ENCODE measurements at regions not wholly inside any gene's neighbourhood (a gene's known extent, or its start where the extent isn't known, plus 50 kb on each side); places are given as distances from the start of the nearest gene placed in this dataset.

DNA sequence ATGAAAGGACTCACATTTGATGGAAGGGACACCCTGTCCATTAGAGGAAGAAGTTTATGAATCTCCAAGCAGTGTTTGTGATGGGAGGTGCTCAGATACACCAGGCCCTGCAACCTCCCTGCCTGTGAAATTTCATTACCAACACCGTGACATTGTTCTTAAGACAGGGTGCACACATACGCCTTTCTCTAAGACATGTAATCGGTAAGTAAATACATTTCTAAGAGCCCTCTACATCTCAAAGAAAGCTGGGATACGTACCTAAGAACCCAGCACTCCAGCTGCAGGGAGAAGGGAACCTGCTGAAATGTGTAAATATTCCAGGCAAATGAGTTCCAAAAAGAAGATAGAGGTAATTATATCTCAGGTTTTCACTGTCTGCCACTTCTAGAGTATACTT is 125.0 kb upstream of the APC start:
- peaks cover 9% of the 10 kb centered on the region for H3K27me3 Mint-ChIP-seq (ENCODE audit: low read depth)
- H3K4me3 Mint-ChIP-seq: no peak overlapping the region
- no peaks in the 10 kb centered on the region for H3K9me3 Mint-ChIP-seq
- H3K36me3 Mint-ChIP-seq (ENCODE audit: low read depth): no peaks in the 10 kb centered on the region
- no peaks in the 10 kb centered on the region for H3K4me1 Mint-ChIP-seq (ENCODE audit: low read depth)
- no peak overlapping the region for H3K27ac Mint-ChIP-seq

GRCh38 chr5:112614285-112614684 is 123.4 kb upstream of the APC start:
- peaks cover 9% of the 10 kb centered on the region for H3K27me3 Mint-ChIP-seq (ENCODE audit: low read depth)
- H3K27ac Mint-ChIP-seq: no peak overlapping the region
- no peaks in the 10 kb centered on the region for H3K9me3 Mint-ChIP-seq
- no peaks in the 10 kb centered on the region for H3K4me1 Mint-ChIP-seq (ENCODE audit: low read depth)
- no peaks in the 10 kb centered on the region for H3K36me3 Mint-ChIP-seq (ENCODE audit: low read depth)
- no peak overlapping the region for H3K4me3 Mint-ChIP-seq

DNA sequence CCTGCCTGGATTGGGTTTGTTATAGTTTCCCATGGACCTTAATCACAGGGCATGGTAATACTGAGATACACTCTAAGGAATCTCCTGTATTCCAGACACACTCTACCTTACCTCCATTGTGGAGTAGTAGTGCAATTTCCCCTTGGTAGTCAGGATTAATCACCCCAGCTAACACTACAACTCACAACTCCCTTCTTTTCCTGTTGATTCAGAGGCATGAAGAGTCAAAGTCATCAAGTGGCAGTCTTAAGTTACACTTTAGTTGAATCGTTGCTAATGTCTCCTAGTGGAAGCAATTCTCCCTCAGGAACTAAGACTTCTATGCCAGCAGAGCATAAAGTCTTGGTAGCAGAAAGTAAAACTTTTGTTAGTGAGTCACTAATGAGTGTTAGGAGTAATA is 122.7 kb upstream of the APC start:
- Mint-ChIP-seq H3K27ac (no peak overlapping the region), H3K27me3 (ENCODE audit: low read depth) (peaks cover 9% of the 10 kb centered on the region), H3K4me3 (no peak overlapping the region), H3K9me3 (no peaks in the 10 kb centered on the region), H3K36me3 (ENCODE audit: low read depth) (no peaks in the 10 kb centered on the region), H3K4me1 (ENCODE audit: low read depth) (no peaks in the 10 kb centered on the region)

- Mint-ChIP-seq H3K27ac (no peak overlapping the region), H3K36me3 (ENCODE audit: low read depth) (no peaks in the 10 kb centered on the region), H3K27me3 (ENCODE audit: low read depth) (peaks cover 9% of the 10 kb centered on the region), H3K4me1 (ENCODE audit: low read depth) (no peaks in the 10 kb centered on the region), H3K9me3 (no peaks in the 10 kb centered on the region), H3K4me3 (no peak overlapping the region)
Measured at GRCh38 chr5:112616812-112617547, 120.7 kb upstream of the APC start.

DNA sequence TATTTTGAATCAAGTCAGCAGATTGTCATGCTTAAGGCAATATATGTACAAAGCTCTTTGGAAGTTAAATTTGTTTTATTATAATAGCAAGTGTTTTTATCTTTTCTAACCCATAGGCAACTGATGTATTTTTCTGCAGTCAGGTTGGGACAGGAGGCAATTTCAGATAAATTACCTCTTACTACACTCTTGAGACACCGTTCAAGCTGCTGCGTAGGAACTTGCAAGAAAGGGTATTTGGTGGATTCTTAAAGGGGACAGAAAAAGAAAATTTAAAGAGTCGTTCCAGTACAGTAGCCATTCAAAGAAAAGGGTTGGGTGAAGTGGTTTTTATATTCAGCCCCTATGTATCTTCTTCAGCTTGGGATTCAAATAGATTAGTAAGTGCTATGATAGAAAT is 112.4 kb upstream of the APC start:
- Mint-ChIP-seq H3K4me1 (ENCODE audit: low read depth) (no peaks in the 10 kb centered on the region), H3K9me3 (no peaks in the 10 kb centered on the region), H3K4me3 (no peak overlapping the region), H3K27ac (no peak overlapping the region), H3K27me3 (ENCODE audit: low read depth) (peaks cover 26% of the 10 kb centered on the region), H3K36me3 (ENCODE audit: low read depth) (no peaks in the 10 kb centered on the region)

GRCh38 chr5:112625689-112626438 is 111.8 kb upstream of the APC start:
- Mint-ChIP-seq H3K4me1 (ENCODE audit: low read depth) (no peaks in the 10 kb centered on the region), H3K27me3 (ENCODE audit: low read depth) (peaks cover 26% of the 10 kb centered on the region), H3K4me3 (no peak overlapping the region), H3K27ac (no peak overlapping the region), H3K36me3 (ENCODE audit: low read depth) (no peaks in the 10 kb centered on the region), H3K9me3 (no peaks in the 10 kb centered on the region)

GRCh38 chr5:112626715-112627114 is 111.0 kb upstream of the APC start:
- Mint-ChIP-seq H3K4me1 (ENCODE audit: low read depth) (no peaks in the 10 kb centered on the region), H3K27me3 (ENCODE audit: low read depth) (peaks cover 26% of the 10 kb centered on the region), H3K36me3 (ENCODE audit: low read depth) (no peaks in the 10 kb centered on the region), H3K4me3 (no peak overlapping the region), H3K27ac (no peak overlapping the region), H3K9me3 (no peaks in the 10 kb centered on the region)

DNA sequence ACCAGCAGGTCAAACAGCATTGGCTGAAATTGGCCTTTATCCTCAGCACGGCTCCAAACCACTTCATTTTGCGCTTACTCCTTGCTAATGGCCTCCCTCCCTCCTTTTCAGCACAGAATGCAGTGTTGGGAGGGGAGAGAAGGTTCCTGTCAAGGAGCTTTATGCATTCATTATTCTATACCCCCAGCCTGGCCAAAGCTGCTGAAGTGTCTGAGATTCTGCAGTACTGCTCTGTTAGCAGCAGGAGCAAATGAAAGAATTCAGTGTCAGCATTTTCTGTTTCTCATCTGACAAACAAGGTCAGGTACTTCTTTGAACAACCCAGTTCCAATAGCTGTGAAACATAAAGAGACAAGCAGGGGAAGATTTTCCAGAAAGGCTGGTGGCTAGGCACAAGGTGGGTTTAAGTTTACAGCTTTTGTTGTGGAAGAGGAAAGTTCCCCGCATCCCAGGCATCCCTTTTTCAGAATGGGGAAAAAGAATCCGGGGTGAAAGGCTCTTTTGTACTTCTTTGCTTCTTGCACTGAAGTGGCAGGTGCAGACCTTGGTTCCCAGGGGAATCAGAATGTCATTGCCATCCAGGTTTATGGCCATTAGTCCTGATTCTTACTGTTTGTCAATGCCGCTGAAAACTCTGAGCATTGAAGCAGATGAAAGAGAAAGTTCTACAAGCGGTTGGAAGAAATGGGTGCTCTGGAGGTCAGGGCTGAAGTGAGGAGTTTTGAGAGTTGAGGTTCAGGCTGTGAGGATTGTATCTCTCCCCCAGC is 109.3 kb upstream of the APC start:
- Mint-ChIP-seq H3K27ac (no peak overlapping the region), H3K9me3 (peaks cover 3% of the 10 kb centered on the region), H3K4me3 (no peak overlapping the region), H3K36me3 (ENCODE audit: low read depth) (no peaks in the 10 kb centered on the region), H3K4me1 (ENCODE audit: low read depth) (no peaks in the 10 kb centered on the region), H3K27me3 (ENCODE audit: low read depth) (peaks cover 32% of the 10 kb centered on the region)

- no peaks in the 10 kb centered on the region for H3K36me3 Mint-ChIP-seq (ENCODE audit: low read depth)
- no peak overlapping the region for H3K27ac Mint-ChIP-seq
- H3K4me3 Mint-ChIP-seq: no peak overlapping the region
- H3K4me1 Mint-ChIP-seq (ENCODE audit: low read depth): no peaks in the 10 kb centered on the region
- H3K9me3 Mint-ChIP-seq: peaks cover 5% of the 10 kb centered on the region
- H3K27me3 Mint-ChIP-seq (ENCODE audit: low read depth): peaks cover 25% of the 10 kb centered on the region
Measured at GRCh38 chr5:112630246-112631009, 107.3 kb upstream of the APC start.

- Mint-ChIP-seq H3K27ac (no peak overlapping the region), H3K4me3 (no peak overlapping the region), H3K27me3 (ENCODE audit: low read depth) (peaks cover 13% of the 10 kb centered on the region), H3K4me1 (ENCODE audit: low read depth) (no peaks in the 10 kb centered on the region), H3K36me3 (ENCODE audit: low read depth) (no peaks in the 10 kb centered on the region), H3K9me3 (peaks cover 5% of the 10 kb centered on the region)
Measured at GRCh38 chr5:112634166-112634565, 103.5 kb upstream of the APC start.

DNA sequence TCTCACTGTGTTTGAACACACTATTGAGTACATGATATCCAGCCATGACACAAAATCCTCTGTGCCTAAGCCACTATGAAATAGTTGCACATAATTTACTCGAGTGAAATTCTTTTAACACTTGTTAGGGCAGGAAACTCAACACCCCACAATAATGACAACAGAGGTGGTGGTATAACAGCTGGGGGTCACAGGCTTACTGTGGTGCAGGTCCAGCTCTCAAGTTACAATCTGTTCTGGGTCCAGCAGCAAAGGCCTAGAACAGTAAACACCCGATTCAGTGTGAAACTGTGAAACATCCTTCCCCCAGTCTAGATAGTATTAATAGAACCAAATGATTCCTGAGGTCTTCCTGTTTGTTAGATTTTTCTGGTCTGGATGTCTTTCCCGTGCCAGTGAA is 102.9 kb upstream of the APC start:
- Mint-ChIP-seq H3K9me3 (peaks cover 5% of the 10 kb centered on the region), H3K27me3 (ENCODE audit: low read depth) (peaks cover 9% of the 10 kb centered on the region), H3K4me3 (no peak overlapping the region), H3K27ac (no peak overlapping the region), H3K36me3 (ENCODE audit: low read depth) (no peaks in the 10 kb centered on the region), H3K4me1 (ENCODE audit: low read depth) (no peaks in the 10 kb centered on the region)

DNA sequence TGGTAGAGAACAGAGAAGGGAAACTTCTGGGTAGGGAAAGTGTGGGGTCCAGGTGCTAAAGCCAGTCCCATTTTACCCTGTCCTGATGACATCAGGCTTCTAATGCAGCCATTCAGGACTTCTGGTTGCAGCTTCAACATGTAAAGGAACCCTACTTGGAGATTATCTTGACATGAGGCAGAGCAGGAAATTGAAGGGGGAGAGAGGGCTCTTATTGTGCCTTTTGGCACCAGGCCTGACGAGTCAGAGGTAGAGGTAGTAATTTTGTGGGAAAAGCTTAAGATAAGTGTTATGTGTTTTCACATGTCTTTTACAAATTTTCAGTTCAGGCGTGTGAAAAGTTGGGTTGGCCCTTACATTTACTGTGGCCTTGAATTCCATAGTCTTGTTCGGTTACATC is 102.4 kb upstream of the APC start:
- Mint-ChIP-seq H3K9me3 (peaks cover 5% of the 10 kb centered on the region), H3K27ac (no peak overlapping the region), H3K27me3 (ENCODE audit: low read depth) (peaks cover 7% of the 10 kb centered on the region), H3K4me1 (ENCODE audit: low read depth) (no peaks in the 10 kb centered on the region), H3K4me3 (no peak overlapping the region), H3K36me3 (ENCODE audit: low read depth) (no peaks in the 10 kb centered on the region)

- H3K27ac Mint-ChIP-seq: no peak overlapping the region
- no peak overlapping the region for H3K4me3 Mint-ChIP-seq
- H3K27me3 Mint-ChIP-seq (ENCODE audit: low read depth): peaks cover 7% of the 10 kb centered on the region
- no peaks in the 10 kb centered on the region for H3K36me3 Mint-ChIP-seq (ENCODE audit: low read depth)
- no peaks in the 10 kb centered on the region for H3K4me1 Mint-ChIP-seq (ENCODE audit: low read depth)
- peaks cover 5% of the 10 kb centered on the region for H3K9me3 Mint-ChIP-seq
Measured at GRCh38 chr5:112635771-112636731, 101.6 kb upstream of the APC start.
